ENCODE measurements at regions not wholly inside any gene's neighbourhood (a gene's known extent, or its start where the extent isn't known, plus 50 kb on each side); places are given as distances from the start of the nearest gene placed in this dataset.

DNA sequence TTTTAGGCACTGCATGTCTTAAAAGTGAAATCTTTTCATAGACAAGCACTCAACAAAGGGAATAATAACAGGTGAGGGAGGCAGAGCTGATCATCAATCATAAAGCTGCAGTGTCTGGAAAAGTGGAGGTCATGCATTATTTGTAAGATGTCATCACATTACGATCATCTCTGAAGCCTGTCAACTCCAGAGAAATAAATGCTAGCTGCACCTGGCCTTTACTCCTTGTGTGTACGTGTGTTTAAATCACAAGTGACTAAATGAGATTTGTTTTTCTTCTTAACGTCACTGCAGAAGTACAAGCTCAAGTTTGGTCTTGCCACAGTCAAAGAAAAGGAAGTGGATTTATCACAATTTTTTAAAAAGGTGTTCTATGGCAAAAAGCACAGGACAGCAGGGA, 275.5 kb upstream of the SGK1 start:
- ATAC-seq (no peak), DNase-seq (no peak)
- intact Hi-C loops (cut with DNase I), result no loop called here
- no peaks in the 10 kb centered on the region for H3K9me3 ChIP-seq
- no peaks in the 10 kb centered on the region for H3K4me1 ChIP-seq
- H3K27ac ChIP-seq, result no peak overlapping the region
- no peaks in the 10 kb centered on the region for H3K36me3 ChIP-seq
- WGBS (ENCODE audit: insufficient coverage, low coverage, low lambda C conversion rate, missing lambda C conversion rate), result 59% methylated on average over 3 of the region's 3 CpGs
- TF ChIP-seq POLR2A (IDR thresholded peaks at IDR 0.05), result no peak
- TF ChIP-seq, protein P1, sequence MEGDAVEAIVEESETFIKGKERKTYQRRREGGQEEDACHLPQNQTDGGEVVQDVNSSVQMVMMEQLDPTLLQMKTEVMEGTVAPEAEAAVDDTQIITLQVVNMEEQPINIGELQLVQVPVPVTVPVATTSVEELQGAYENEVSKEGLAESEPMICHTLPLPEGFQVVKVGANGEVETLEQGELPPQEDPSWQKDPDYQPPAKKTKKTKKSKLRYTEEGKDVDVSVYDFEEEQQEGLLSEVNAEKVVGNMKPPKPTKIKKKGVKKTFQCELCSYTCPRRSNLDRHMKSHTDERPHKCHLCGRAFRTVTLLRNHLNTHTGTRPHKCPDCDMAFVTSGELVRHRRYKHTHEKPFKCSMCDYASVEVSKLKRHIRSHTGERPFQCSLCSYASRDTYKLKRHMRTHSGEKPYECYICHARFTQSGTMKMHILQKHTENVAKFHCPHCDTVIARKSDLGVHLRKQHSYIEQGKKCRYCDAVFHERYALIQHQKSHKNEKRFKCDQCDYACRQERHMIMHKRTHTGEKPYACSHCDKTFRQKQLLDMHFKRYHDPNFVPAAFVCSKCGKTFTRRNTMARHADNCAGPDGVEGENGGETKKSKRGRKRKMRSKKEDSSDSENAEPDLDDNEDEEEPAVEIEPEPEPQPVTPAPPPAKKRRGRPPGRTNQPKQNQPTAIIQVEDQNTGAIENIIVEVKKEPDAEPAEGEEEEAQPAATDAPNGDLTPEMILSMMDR (IDR thresholded peaks at IDR 0.05), result no peak
- H3K27me3 ChIP-seq, result no peaks in the 10 kb centered on the region
- no peak overlapping the region for H3K4me3 ChIP-seq

DNA sequence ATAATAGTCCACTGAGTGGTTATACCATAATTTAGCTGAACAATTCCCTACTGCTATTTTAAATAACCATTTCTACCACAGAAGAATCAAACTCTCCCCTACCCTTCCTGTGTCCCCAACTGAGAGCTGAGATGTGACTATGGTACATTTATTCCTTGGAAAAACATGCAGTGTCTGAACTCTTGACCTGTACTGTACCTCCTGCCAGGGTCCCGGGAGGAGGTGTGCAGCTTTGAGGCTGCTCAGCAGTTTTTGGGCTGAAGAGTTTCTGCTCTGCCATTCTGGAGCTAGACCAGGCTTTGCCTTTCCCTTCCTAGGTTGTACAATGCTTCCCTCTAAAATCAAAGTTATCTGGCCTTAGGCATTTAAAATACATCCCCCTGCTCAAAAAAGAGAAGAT, 275.1 kb upstream of the SGK1 start:
- Histone ChIP-seq H3K9me3 (no peaks in the 10 kb centered on the region), H3K27me3 (no peaks in the 10 kb centered on the region), H3K4me1 (no peaks in the 10 kb centered on the region), H3K36me3 (no peaks in the 10 kb centered on the region), H3K27ac (no peak overlapping the region), H3K4me3 (no peak overlapping the region)
- TF ChIP-seq POLR2A (IDR thresholded peaks at IDR 0.05), result no peak
- TF ChIP-seq, protein P1 (IDR thresholded peaks at IDR 0.05), result no peak
- intact Hi-C loops (cut with DNase I), result no loop called here
- DNase-seq, result no peak
- ATAC-seq, result no peak
- WGBS (ENCODE audit: insufficient coverage, low coverage, low lambda C conversion rate, missing lambda C conversion rate), result 56% methylated on average over 1 of the region's 1 CpG

DNA sequence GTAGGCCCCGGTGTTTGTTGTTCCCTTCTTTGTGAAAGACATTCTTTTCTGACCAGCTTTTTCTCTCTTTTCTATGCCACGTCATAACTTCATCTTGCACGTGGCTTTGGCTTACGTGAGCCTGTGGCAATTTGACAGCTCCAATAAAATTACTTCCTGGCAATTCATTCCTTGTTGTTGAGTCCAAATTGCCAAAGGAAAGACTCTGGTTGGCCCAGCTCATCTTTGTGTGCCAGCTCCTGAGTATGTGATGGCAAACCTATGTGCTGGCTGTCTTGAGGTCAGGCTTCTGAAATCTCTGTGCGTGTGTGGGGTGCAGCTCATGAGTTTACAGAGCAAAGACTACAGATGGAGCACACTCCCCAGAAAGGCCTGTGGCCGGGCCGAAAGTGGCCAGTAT, 272.5 kb upstream of the SGK1 start:
- no peaks in the 10 kb centered on the region for H3K4me1 ChIP-seq
- H3K27ac ChIP-seq, result no peak overlapping the region
- H3K36me3 ChIP-seq, result no peaks in the 10 kb centered on the region
- ATAC-seq, result no peak
- no peaks in the 10 kb centered on the region for H3K27me3 ChIP-seq
- no peaks in the 10 kb centered on the region for H3K9me3 ChIP-seq
- intact Hi-C loops (cut with DNase I), result no loop called here
- WGBS (ENCODE audit: insufficient coverage, low coverage, low lambda C conversion rate, missing lambda C conversion rate), result 89% methylated on average over 7 of the region's 7 CpGs
- DNase-seq, result no peak
- no peak overlapping the region for H3K4me3 ChIP-seq
- TF ChIP-seq, protein P1 (IDR thresholded peaks at IDR 0.05), result no peak
- no peak for TF ChIP-seq POLR2A (IDR thresholded peaks at IDR 0.05)

DNA sequence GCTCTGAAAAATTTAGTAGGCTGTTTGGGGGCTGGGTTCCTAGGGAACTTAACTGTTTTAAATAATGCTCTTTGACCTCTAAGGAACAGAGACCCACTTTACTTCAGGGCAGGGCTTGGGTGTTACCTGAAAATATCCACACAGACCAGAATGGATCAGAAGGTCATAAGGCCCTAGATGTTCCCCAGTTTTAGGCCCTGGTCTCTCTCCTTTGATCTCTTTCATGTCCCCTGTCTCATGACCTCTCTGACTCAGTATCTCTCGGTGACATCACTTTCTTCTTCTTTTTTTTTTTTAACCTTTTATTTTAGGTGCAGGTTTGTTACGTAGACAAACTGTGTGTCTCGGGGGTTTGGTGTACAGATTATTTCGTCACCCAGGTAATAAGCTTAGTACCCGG, 272.1 kb upstream of the SGK1 start:
- no peaks in the 10 kb centered on the region for H3K9me3 ChIP-seq
- no peak overlapping the region for H3K27ac ChIP-seq
- DNase-seq (no peak), ATAC-seq (no peak)
- H3K36me3 ChIP-seq, result no peaks in the 10 kb centered on the region
- no peak overlapping the region for H3K4me3 ChIP-seq
- no peaks in the 10 kb centered on the region for H3K4me1 ChIP-seq
- H3K27me3 ChIP-seq, result no peaks in the 10 kb centered on the region
- intact Hi-C loops (cut with DNase I), result no loop called here
- TF ChIP-seq, protein P1 (IDR thresholded peaks at IDR 0.05), result no peak
- no peak for TF ChIP-seq POLR2A (IDR thresholded peaks at IDR 0.05)
- 90% methylated on average over 2 of the region's 5 CpGs for WGBS (ENCODE audit: insufficient coverage, low coverage, low lambda C conversion rate, missing lambda C conversion rate)

DNA sequence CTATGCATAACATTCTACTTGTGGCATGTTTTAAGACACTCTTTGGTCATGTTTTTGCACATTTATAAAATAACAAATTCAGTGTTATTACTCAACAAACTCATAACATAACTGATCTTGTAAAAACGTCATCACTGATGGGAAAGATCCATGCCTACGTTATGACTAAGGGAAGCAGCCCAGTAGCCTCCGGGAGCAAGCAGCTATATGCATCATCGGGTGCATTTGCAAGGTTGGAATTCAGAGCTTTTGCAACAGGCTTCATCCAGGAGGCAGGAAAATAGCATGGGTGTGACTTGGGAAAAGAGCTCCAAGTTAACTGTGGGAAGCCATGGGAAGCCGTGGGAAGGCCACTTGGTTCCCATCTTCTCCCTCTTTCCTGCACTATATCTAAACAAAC, 271.6 kb upstream of the SGK1 start:
- H3K27me3 ChIP-seq, result no peaks in the 10 kb centered on the region
- intact Hi-C loops (cut with DNase I), result no loop called here
- no peak for DNase-seq

More for the DNA sequence above, 271.6 kb upstream of the SGK1 start:
- Histone ChIP-seq H3K27ac (no peak overlapping the region), H3K4me1 (no peaks in the 10 kb centered on the region), H3K4me3 (no peak overlapping the region), H3K9me3 (no peaks in the 10 kb centered on the region), H3K36me3 (no peaks in the 10 kb centered on the region)
- no peak for ATAC-seq
- TF ChIP-seq, protein P1 (IDR thresholded peaks at IDR 0.05), result no peak
- TF ChIP-seq POLR2A (IDR thresholded peaks at IDR 0.05), result no peak
- WGBS (ENCODE audit: insufficient coverage, low coverage, low lambda C conversion rate, missing lambda C conversion rate), result 70% methylated on average over 5 of the region's 5 CpGs

Measured in right lobe of liver (tissue), 6 donors.